ENCODE measurements at regions not wholly inside any gene's neighbourhood (a gene's known extent, or its start where the extent isn't known, plus 50 kb on each side); places are given as distances from the start of the nearest gene placed in this dataset.

GRCh38 chr5:174555726-174556125 is 168.7 kb upstream of the MSX2 start:
- TF ChIP-seq CTCF (IDR thresholded peaks at IDR 0.05 in 8 of 11, conservative IDR thresholded peaks at IDR 0.05 in 3 of 11) (no peak), POLR2AphosphoS5 (IDR thresholded peaks at IDR 0.05) (no peak)
